SW480 (cell line): ENCODE measurements at regions not wholly inside any gene's neighbourhood (a gene's known extent, or its start where the extent isn't known, plus 50 kb on each side); places are given as distances from the start of the nearest gene placed in this dataset.

Source experiments
- DNase-seq: peaks from one replicate; pipeline ENCODE4 v3.0.0-alpha.2; 2016; ENCODE audit warnings: low spot score

- no peak for DNase-seq
These were observed 1095.1 kb downstream of the GALC start for GRCh38 chr14:86897704-86898513.

GRCh38 chr14:86897224-86897623 is 1095.8 kb downstream of the GALC start:
- DNase-seq: no peak

- no peak for DNase-seq
These were observed 1096.3 kb downstream of the GALC start for GRCh38 chr14:86896701-86897100.

- DNase-seq: no peak
These were observed 1100.6 kb downstream of the GALC start for GRCh38 chr14:86892152-86892956.

GRCh38 chr14:86885280-86885679 is 1107.7 kb downstream of the GALC start:
- no peak for DNase-seq

GRCh38 chr14:86884498-86884897 is 1108.5 kb downstream of the GALC start:
- no peak for DNase-seq

- no peak for DNase-seq
These were observed 1110.2 kb downstream of the GALC start for GRCh38 chr14:86882818-86883217.

- no peak for DNase-seq
These were observed 1127.0 kb downstream of the GALC start for GRCh38 chr14:86865934-86866333.

- DNase-seq: no peak
These were observed 1134.4 kb downstream of the GALC start for GRCh38 chr14:86858591-86858990.

GRCh38 chr14:86858031-86858430 is 1135.0 kb downstream of the GALC start:
- DNase-seq: no peak

- no peak for DNase-seq
These were observed 1140.5 kb downstream of the GALC start for GRCh38 chr14:86852530-86852929.

GRCh38 chr14:86847140-86847539 is 1145.8 kb downstream of the GALC start:
- DNase-seq: no peak

- DNase-seq: peak; percentile 47
These were observed 1154.6 kb downstream of the GALC start for GRCh38 chr14:86838363-86838762.

- DNase-seq: no peak
These were observed 1166.3 kb downstream of the GALC start for GRCh38 chr14:86826661-86827060.

- DNase-seq: no peak
These were observed 1168.8 kb downstream of the GALC start for GRCh38 chr14:86824167-86824566.

GRCh38 chr14:86823581-86823980 is 1169.4 kb downstream of the GALC start:
- no peak for DNase-seq

GRCh38 chr14:86815341-86815740 is 1177.6 kb downstream of the GALC start:
- no peak for DNase-seq

- DNase-seq: no peak
These were observed 1190.3 kb downstream of the GALC start for GRCh38 chr14:86802726-86803125.

- DNase-seq: no peak
These were observed 1193.7 kb downstream of the GALC start for GRCh38 chr14:86799244-86799647.

- DNase-seq: no peak
These were observed 1194.7 kb downstream of the GALC start for GRCh38 chr14:86798330-86798729.

- no peak for DNase-seq
These were observed 1196.0 kb downstream of the GALC start for GRCh38 chr14:86797075-86797351.

- no peak for DNase-seq
These were observed 1196.5 kb downstream of the GALC start for GRCh38 chr14:86796221-86797074.

GRCh38 chr14:86794689-86795088 is 1198.3 kb downstream of the GALC start:
- no peak for DNase-seq
